ENCODE measurements at regions not wholly inside any gene's neighbourhood (a gene's known extent, or its start where the extent isn't known, plus 50 kb on each side); places are given as distances from the start of the nearest gene placed in this dataset.
A peak's percentile ranks its signal among the peaks of the same experiment; 100 is the strongest.

- Histone ChIP-seq H3K4me1 (ENCODE audit: insufficient read depth, poor library complexity, severe bottlenecking) (peaks cover 9% of the 10 kb centered on the region), H3K4me3 (ENCODE audit: severe bottlenecking) (no peak overlapping the region), H3K36me3 (ENCODE audit: low read depth) (no peaks in the 10 kb centered on the region), H3K27ac (ENCODE audit: poor library complexity, severe bottlenecking) (no peak overlapping the region), H3K9me3 (ENCODE audit: severe bottlenecking) (no peaks in the 10 kb centered on the region), H3K27me3 (ENCODE audit: insufficient read depth, poor library complexity, severe bottlenecking) (no peaks in the 10 kb centered on the region)
- DNase-seq (ENCODE audit: low spot score) (peak; percentile 22), ATAC-seq (ENCODE audit: low read depth) (no peak)
- TF ChIP-seq CTCF (IDR thresholded peaks at IDR 0.05; ENCODE audit: poor library complexity, severe bottlenecking): no peak
Observed at GRCh38 chr22:44391481-44392445, 79.0 kb upstream of the SHISAL1 start.

GRCh38 chr22:44391015-44391414 lies 78.3 kb upstream of the SHISAL1 start:
- ATAC-seq (ENCODE audit: low read depth) (no peak), DNase-seq (ENCODE audit: low spot score) (peak; percentile 27)
- Histone ChIP-seq H3K36me3 (ENCODE audit: low read depth) (no peaks in the 10 kb centered on the region), H3K4me3 (ENCODE audit: severe bottlenecking) (no peak overlapping the region), H3K27me3 (ENCODE audit: insufficient read depth, poor library complexity, severe bottlenecking) (no peaks in the 10 kb centered on the region), H3K9me3 (ENCODE audit: severe bottlenecking) (no peaks in the 10 kb centered on the region), H3K27ac (ENCODE audit: poor library complexity, severe bottlenecking) (no peak overlapping the region), H3K4me1 (ENCODE audit: insufficient read depth, poor library complexity, severe bottlenecking) (peaks cover 9% of the 10 kb centered on the region)
- no peak for TF ChIP-seq CTCF (IDR thresholded peaks at IDR 0.05; ENCODE audit: poor library complexity, severe bottlenecking)

GRCh38 chr22:44390613-44390970 lies 77.8 kb upstream of the SHISAL1 start:
- H3K4me3 ChIP-seq (ENCODE audit: severe bottlenecking): no peak overlapping the region
- H3K4me1 ChIP-seq (ENCODE audit: insufficient read depth, poor library complexity, severe bottlenecking): peaks cover 9% of the 10 kb centered on the region
- no peak overlapping the region for H3K27ac ChIP-seq (ENCODE audit: poor library complexity, severe bottlenecking)
- no peak for TF ChIP-seq CTCF (IDR thresholded peaks at IDR 0.05; ENCODE audit: poor library complexity, severe bottlenecking)
- no peak for ATAC-seq (ENCODE audit: low read depth)
- H3K27me3 ChIP-seq (ENCODE audit: insufficient read depth, poor library complexity, severe bottlenecking): no peaks in the 10 kb centered on the region
- H3K9me3 ChIP-seq (ENCODE audit: severe bottlenecking): no peaks in the 10 kb centered on the region
- DNase-seq (ENCODE audit: low spot score): peak; percentile 34
- H3K36me3 ChIP-seq (ENCODE audit: low read depth): no peaks in the 10 kb centered on the region

GRCh38 chr22:44389926-44390612 lies 77.3 kb upstream of the SHISAL1 start:
- peaks cover 9% of the 10 kb centered on the region for H3K4me1 ChIP-seq (ENCODE audit: insufficient read depth, poor library complexity, severe bottlenecking)
- DNase-seq (ENCODE audit: low spot score): peak; percentile 15
- no peak overlapping the region for H3K27ac ChIP-seq (ENCODE audit: poor library complexity, severe bottlenecking)
- ATAC-seq (ENCODE audit: low read depth): no peak
- no peaks in the 10 kb centered on the region for H3K9me3 ChIP-seq (ENCODE audit: severe bottlenecking)
- H3K27me3 ChIP-seq (ENCODE audit: insufficient read depth, poor library complexity, severe bottlenecking): no peaks in the 10 kb centered on the region
- no peak for TF ChIP-seq CTCF (IDR thresholded peaks at IDR 0.05; ENCODE audit: poor library complexity, severe bottlenecking)
- H3K36me3 ChIP-seq (ENCODE audit: low read depth): no peaks in the 10 kb centered on the region
- H3K4me3 ChIP-seq (ENCODE audit: severe bottlenecking): no peak overlapping the region

All from RWPE2 (cell line).